Embryonic facial prominence (tissue), 1 donor: ENCODE measurements at regions not wholly inside any gene's neighbourhood (a gene's known extent, or its start where the extent isn't known, plus 50 kb on each side); places are given as distances from the start of the nearest gene placed in this dataset.

Experiments used
- DNase-seq: peaks from one replicate; pipeline ENCODE4 v3.0.0-alpha.2; 2016; ENCODE audit errors: extremely low spot score

DNA sequence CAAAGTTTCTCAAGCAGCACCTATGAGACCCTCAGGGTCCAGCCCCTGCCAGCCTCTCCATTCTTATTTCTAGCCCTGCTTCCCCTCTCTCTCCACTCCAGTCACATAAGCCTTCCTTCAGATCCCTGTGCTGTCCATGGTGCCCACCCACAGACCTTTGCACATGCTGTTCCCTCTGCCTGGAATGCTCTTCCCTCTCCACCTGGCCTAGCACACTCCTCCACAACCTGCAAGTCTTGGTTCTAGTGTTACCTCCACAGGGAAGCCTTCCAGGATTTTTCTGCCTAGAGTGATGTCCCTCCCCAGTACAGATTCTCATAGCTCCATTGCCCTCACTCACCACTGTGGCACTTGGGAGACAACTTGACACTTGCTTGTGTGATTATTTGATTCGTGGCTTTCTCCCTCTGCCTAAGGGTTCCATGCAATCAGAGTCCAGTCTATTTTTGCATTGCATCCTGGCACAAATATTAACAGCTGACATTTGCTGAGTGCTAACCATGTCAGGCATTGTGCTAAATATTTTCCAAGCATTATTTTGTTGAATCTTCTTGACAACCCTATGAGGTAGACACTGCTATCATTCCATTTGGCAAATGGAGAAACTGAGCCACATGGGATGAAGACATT lies 127.3 kb downstream of the SYF2 start:
- DNase-seq = no peak

DNA sequence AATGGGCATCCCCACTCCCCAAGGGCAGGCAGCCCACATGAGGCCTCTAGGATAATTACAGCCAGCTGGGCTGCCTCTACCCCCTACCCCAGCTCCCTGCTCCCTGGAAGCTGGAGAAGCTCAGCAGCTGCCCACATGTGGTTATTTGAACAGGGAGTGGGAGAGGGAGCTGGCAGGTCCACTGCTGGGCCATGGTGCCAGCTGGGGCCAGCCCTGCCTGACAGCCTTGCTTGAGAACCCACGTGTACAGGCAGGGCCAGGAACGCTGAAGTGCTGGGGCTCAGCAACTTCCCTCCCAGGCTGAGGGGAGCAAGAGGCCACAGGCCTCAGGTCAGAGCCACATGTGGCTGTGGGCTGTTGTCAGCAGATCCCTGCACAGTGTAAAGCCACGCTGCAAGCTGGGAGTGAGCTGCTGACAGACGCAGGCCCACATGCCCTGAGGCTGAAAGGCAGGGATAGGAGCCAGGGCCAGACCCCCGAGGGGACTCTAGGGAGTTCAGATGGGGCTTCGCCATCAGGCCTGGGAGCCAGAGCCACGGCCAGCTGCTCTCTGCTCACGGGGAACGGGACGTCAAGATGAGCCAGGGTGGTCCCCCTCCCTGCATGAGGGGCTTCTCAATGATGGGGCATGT lies 129.0 kb downstream of the SYF2 start:
- no peak for DNase-seq

GRCh38 chr1:25100151-25100833 lies 132.0 kb downstream of the SYF2 start:
- no peak for DNase-seq

DNA sequence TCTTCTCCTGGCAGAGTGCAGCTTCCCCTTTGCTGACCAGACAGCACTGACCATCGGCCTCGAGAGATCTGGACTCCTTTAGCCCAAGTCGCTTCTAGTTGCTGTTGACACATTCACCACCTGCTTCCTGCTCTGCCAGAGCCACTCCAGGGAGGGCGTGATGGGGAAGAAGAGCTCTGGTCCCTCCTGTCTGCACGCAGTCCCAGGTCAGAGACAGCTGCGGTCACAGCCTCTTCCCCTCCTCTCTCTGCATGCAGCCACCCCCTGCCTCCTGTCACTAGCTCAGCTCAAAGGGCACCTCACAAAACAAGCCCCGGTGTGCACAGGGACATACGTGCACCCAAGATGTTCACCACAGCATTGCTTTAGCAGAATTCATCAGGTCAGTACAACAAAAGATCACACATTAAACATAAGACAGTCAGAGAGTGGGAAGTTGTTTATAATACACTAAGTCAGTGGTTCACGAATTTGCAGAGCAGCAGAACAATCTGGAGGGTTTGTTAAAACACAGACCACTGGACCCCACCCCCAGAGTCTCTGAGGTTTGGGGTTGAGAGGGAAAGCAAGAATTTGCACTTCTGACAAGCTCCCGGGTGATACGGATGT lies 132.9 kb downstream of the SYF2 start:
- no peak for DNase-seq

DNA sequence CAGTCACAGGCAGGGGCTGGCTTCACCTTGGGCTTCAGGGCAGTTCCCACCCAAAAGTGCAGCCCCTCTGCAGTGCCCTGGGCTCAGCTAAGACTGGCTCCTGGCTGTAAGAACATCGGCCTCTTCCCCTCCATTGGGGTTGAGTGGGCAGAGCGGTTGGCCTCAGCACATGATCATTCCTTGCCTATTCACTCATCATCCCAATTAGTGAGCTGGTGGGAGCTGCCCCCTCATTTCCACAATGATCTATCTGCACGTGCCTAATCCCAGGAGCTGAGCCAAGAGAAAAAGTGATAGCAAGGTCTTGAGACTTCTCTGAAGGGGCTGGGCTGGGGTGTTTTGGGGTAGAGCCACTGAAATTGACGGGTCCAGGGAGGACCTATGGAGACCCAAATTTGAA lies 133.6 kb downstream of the SYF2 start:
- DNase-seq = no peak

DNA sequence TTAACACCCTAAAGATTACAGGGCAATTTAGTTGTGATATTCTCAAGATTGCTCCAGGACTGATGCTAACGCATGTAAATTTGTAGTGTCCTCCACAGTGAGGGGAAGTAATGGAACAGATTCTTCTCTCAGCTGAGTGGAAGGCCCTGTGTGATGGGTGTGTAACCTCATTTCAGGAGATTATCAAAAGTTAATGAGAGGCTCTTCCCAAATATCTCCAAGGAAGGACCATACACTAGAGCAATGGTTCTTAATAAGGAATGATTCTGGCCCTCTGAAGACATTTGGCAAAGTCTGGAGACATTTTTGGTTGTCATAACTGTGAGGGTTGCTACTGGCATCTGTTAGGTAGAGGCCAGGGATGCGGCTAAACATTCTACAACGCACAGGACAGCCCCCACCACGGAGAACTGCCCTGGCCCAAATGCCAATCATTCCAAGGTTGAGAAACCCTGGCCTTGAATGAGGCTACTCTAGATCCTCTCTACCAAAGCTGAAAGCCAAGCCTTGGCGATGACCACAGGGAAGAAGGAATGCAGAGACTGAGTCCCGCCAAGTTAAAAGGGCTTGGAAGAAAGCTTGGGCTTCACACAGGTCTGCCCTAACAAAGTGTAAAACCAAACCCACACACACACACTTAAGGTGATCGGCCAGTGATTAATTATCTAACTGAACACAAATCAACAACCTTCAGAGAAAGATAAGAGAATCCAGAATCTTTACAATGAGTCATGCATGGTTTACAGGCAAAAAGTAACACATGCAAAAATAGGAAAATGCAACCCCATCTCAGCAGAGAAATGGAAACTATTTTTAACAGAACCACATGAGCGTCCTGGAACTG lies 135.8 kb downstream of the SYF2 start:
- DNase-seq = no peak

GRCh38 chr1:25095635-25096200 lies 136.6 kb downstream of the SYF2 start:
- DNase-seq = no peak

- DNase-seq = no peak
Observed at GRCh38 chr1:25094995-25095394, 137.3 kb downstream of the SYF2 start.

GRCh38 chr1:25094229-25094628 lies 138.1 kb downstream of the SYF2 start:
- no peak for DNase-seq

DNA sequence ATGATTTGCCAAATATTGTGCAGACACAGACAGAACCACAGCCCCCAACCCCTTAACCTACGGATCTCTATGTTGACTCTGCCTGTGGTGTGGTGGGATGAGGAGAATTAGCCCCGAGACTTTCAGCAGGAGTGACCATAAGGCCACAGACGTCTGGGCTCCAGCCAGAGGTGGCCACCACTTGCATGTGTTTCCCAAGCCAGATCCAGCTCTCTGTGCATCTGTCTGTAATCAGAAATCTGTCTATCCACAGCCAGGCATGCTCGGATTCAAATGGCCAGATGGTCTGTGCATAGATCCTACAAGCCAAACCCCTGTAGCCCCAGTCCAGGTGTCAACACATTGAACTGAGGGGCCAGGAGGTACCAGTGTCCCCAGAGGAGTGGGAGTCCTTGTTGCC lies 140.6 kb downstream of the SYF2 start:
- no peak for DNase-seq

DNA sequence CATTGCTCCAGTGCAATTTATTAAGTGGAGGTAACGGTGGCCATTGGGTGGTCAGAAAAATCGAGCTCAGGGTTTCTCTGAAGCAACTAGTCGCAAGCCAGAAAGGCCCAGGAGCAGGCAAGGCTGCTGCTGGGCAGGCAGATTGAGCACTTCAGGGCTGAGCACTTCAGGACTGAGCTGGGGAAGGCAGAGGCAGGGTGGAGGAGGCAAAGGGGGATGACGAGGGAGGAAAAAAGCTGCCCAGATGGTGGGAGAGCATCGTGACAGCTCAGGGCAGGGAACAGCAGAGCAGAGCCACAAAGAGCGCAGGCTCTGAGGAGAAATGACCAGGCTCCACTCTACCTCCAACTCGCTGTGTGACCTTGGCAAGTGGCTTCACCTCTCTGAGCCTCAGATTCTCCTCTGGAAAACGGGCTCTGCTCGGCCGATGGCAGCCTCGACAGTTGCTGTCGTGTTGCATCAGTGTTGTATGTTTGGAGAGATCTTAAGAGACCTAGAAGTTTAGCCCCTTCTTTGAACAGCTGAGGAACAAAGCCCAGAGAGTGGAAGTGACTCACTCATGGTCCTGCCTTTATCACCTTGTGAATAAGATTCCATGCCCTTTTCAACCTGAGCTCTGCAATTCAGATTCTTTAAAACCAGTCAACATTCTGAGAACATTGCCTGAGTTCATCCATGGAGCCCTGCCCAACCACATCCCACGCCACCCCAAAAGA lies 141.4 kb downstream of the SYF2 start:
- DNase-seq = no peak

- DNase-seq = no peak
Observed at GRCh38 chr1:25089772-25090171, 142.5 kb downstream of the SYF2 start.

- DNase-seq = no peak
Observed at GRCh38 chr1:25088946-25089345, 143.4 kb downstream of the SYF2 start.

DNA sequence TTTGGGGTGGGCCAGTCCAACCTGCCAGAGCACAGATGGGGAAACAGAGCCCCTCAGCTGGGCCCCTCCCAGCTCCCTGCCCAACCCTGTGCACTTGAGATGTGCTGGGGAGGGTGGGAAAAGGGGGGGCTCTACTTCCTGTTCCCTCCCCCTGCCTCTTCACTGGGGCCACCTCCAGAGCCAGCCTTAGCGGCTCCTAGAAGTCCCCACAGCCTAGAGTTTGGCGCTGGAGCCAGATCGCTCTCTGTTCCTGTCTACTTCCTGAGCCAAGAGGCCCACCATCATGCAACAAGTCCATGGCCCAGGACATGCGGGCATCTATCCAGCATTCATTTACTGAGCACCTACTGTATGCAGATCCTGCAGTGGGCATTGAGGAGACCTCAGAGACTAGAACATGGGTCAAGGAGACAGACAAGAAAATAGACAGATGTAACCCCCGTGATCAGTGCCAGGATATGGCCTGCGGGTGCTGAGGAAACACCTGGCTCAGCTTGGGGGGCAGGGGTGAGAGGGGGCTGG lies 144.1 kb downstream of the SYF2 start:
- no peak for DNase-seq

DNA sequence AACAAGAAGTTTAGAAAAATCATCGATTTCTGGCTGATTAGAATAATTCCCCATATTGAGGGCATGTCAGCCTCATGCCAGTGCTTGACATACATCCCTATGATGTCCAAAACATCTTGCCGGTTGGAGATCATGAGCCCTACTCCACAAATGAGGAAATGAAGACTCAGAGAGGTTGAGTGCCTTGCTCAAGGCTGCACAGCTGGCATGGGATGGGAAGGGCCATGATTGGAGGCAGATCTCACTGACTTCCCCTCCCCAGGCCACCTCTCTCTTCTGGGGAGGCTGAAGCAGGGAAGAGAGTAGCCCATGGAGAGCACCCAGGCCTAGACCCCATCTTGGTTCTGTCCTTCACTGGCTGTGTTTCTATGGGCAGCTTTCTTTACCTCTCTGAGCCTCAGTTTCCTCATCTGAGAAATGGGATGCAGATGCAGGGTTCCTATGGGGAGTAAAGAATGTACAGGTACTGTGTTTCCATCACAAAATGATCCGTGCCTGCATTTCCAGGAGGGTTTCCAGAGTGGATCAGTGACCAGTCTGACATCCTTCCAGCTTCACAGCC lies 145.7 kb downstream of the SYF2 start:
- no peak for DNase-seq

DNA sequence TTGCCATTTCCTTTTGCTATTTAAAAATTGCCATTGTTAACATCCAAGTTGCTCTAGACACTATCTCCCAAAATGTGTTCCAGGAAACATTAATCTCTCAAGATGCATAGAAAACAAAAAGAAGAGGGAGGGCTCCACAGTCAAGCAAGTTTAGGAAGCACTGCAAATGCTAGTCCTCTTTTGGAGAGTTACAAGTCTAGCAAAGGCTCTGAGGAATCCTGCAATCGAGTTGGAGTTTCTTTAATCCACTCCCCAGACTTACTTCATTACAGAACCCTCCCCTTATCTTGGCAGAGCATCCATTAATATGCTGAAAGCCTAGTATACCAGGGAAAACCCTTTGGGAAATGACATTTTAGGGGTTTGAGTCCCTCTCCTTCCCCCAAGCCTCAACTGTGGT lies 147.9 kb downstream of the SYF2 start:
- no peak for DNase-seq

- DNase-seq = no peak
Observed at GRCh38 chr1:25083481-25084345, 148.6 kb downstream of the SYF2 start.

GRCh38 chr1:25082995-25083394 lies 149.3 kb downstream of the SYF2 start:
- DNase-seq = no peak

- DNase-seq = no peak
Observed at GRCh38 chr1:25082216-25082899, 149.9 kb downstream of the SYF2 start.
